Left ventricle myocardium inferior (tissue), 1 donor: ENCODE measurements at regions not wholly inside any gene's neighbourhood (a gene's known extent, or its start where the extent isn't known, plus 50 kb on each side); places are given as distances from the start of the nearest gene placed in this dataset.
"Not testable (repeated sequence)": the region's sequence is repeated elsewhere in the genome, so short reads cannot be mapped to it uniquely, and the experiment has no call there.

ENCODE experiments used
- DNase-seq: peaks from one replicate; pipeline ENCODE4 v3.0.0-alpha.2; 2020
- H3K27ac ChIP-seq: fragments of 200-600 bp; replicated peaks from 2 replicates; pipeline ENCODE4 v1.8.0; 2021
- H3K27me3 ChIP-seq: fragments of 200-600 bp; 2 replicates; pipeline ENCODE4 v1.8.0; 2021; ENCODE audit warnings: low read depth
- H3K36me3 ChIP-seq: fragments of 200-600 bp; 2 replicates; pipeline ENCODE4 v1.8.0; 2021
- H3K4me1 ChIP-seq: fragments of 200-600 bp; 2 replicates; pipeline ENCODE4 v1.8.0; 2021
- H3K4me3 ChIP-seq: fragments of 200-600 bp; 2 replicates; pipeline ENCODE4 v1.8.0; 2021; ENCODE audit warnings: mild to moderate bottlenecking, moderate library complexity
- H3K9me3 ChIP-seq: fragments of 200-600 bp; replicated peaks from 2 replicates; pipeline ENCODE4 v1.8.0; 2021
- intact Hi-C: fragments of 100-400 bp; cut with micrococcal nuclease; formaldehyde crosslinking; loops from one replicate; pipeline ENCODE4 v1.11.0; 2022
- TF ChIP-seq, protein P1 (sequence below): fragments of 200-600 bp; IDR thresholded peaks from 2 replicates; pipeline ENCODE4 v1.8.0; 2021; ENCODE audit warnings: antibody characterized with exemption, mild to moderate bottlenecking, borderline replicate concordance
- donor health status: DM: no; HTN: yes; CAD: no; lungs with severe emphysema.

- intact Hi-C loops = no loop called here
- H3K27ac ChIP-seq = peak overlapping the region; percentile 9
- DNase-seq = no peak
- TF ChIP-seq, protein P1, sequence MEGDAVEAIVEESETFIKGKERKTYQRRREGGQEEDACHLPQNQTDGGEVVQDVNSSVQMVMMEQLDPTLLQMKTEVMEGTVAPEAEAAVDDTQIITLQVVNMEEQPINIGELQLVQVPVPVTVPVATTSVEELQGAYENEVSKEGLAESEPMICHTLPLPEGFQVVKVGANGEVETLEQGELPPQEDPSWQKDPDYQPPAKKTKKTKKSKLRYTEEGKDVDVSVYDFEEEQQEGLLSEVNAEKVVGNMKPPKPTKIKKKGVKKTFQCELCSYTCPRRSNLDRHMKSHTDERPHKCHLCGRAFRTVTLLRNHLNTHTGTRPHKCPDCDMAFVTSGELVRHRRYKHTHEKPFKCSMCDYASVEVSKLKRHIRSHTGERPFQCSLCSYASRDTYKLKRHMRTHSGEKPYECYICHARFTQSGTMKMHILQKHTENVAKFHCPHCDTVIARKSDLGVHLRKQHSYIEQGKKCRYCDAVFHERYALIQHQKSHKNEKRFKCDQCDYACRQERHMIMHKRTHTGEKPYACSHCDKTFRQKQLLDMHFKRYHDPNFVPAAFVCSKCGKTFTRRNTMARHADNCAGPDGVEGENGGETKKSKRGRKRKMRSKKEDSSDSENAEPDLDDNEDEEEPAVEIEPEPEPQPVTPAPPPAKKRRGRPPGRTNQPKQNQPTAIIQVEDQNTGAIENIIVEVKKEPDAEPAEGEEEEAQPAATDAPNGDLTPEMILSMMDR = no peak
- H3K27me3 ChIP-seq = no peaks in the 10 kb centered on the region
- no peak overlapping the region for H3K4me3 ChIP-seq
- H3K36me3 ChIP-seq = no peaks in the 10 kb centered on the region
- peaks cover 21% of the 10 kb centered on the region for H3K4me1 ChIP-seq
- no peaks in the 10 kb centered on the region for H3K9me3 ChIP-seq
These were observed 448.3 kb downstream of the PCNX1 start for GRCh38 chr14:71355324-71356201.

DNA sequence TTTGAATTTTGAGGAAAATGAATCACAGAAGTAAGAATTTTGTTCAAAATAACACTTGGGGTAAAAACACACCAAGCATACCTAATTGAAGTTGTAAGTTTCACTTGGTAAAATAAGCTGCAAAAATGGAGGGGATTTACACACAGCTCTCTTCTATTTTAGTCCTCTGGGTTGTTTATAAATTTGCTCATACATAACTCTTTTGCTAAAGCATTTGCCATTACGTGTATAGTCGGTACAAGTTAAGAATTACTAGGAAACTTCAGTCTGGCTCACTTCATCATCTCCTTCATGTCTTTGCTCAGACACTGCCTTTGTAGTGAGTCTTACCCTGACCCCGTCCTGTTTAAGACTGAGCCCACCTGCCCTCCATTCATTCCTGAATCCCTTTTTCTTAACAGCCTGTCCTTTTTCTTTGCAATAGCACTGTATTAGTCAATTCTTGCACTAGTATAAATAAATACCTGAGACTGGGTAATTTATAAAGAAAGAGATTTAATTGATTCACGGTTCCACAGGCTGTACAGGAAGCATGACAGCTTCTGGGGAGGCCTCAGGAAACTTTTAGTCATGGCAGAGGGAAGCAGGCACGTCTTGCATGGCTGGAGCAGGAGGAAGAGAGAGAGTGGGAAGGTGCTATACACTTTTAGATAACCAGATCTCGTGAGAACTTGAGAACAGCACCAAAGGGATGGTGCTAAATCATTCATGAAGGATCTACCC lies 451.1 kb downstream of the PCNX1 start:
- Histone ChIP-seq H3K9me3 (no peaks in the 10 kb centered on the region), H3K4me1 (peaks cover 28% of the 10 kb centered on the region), H3K27me3 (no peaks in the 10 kb centered on the region), H3K27ac (no peak overlapping the region), H3K36me3 (no peaks in the 10 kb centered on the region), H3K4me3 (no peak overlapping the region)
- DNase-seq = no peak
- TF ChIP-seq, protein P1 = no peak
- intact Hi-C loops = no loop called here

- DNase-seq, intact Hi-C loops, H3K36me3 ChIP-seq, H3K4me3 ChIP-seq, H3K27ac ChIP-seq, H3K9me3 ChIP-seq, H3K27me3 ChIP-seq: not testable (repeated sequence)
- H3K4me1 ChIP-seq = peaks cover 35% of the 10 kb centered on the region
These were observed 451.7 kb downstream of the PCNX1 start for GRCh38 chr14:71358932-71359421.

DNA sequence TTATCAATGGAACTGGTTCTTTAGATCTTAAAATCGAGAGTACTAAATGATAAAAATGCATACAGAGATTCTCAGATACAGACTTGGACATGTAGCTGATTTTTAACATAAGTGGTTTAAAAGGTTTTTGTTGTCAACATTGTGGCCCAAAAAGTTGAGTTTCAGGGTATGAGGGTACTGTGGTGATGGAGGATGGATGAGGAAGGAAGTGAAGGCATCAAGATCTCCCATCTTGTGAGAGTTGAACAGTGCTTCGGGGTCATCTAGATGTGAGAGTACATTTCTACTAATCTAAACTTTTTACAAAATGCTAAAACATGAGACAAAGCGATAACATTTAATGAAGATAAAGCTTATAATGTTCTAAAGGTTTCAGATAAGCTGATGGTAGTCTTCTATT lies 452.6 kb downstream of the PCNX1 start:
- no peaks in the 10 kb centered on the region for H3K27me3 ChIP-seq
- H3K36me3 ChIP-seq = no peaks in the 10 kb centered on the region
- intact Hi-C loops = no loop called here
- peaks cover 37% of the 10 kb centered on the region for H3K4me1 ChIP-seq
- TF ChIP-seq, protein P1 = no peak
- DNase-seq = no peak
- H3K27ac ChIP-seq = no peak overlapping the region
- H3K9me3 ChIP-seq = no peaks in the 10 kb centered on the region
- no peak overlapping the region for H3K4me3 ChIP-seq

GRCh38 chr14:71361336-71361735 lies 454.1 kb downstream of the PCNX1 start:
- Histone ChIP-seq H3K4me3 (no peak overlapping the region), H3K36me3 (no peaks in the 10 kb centered on the region), H3K27me3 (no peaks in the 10 kb centered on the region), H3K9me3 (no peaks in the 10 kb centered on the region), H3K4me1 (peaks cover 22% of the 10 kb centered on the region), H3K27ac (no peak overlapping the region)
- DNase-seq = no peak
- intact Hi-C loops = no loop called here
- TF ChIP-seq, protein P1 = no peak
